Kidney epithelial cell (primary cell): ENCODE measurements at regions not wholly inside any gene's neighbourhood (a gene's known extent, or its start where the extent isn't known, plus 50 kb on each side); places are given as distances from the start of the nearest gene placed in this dataset.

Source experiments
- DNase-seq: peaks from one replicate; pipeline ENCODE4 v3.0.0-alpha.2; 2010; ENCODE audit warnings: low read depth
- H3K27me3 ChIP-seq: 2 replicates; pipeline ENCODE4 v1.6.0; 2011; ENCODE audit warnings: low read length; ENCODE audit not compliant: control insufficient read depth, insufficient read depth
- H3K36me3 ChIP-seq: 2 replicates; pipeline ENCODE4 v1.5.1; 2011; ENCODE audit warnings: low read length; ENCODE audit not compliant: control insufficient read depth, insufficient read depth
- H3K4me3 ChIP-seq: 2 replicates; pipeline ENCODE4 v1.5.1; 2011; ENCODE audit warnings: low read depth, mild to moderate bottlenecking, control low read depth, low read length
- TF ChIP-seq, protein P1 (sequence below): IDR thresholded peaks from 2 replicates; pipeline ENCODE4 v1.5.1; 2011; ENCODE audit warnings: mild to moderate bottlenecking, moderate library complexity, low read length, control low read depth, inconsistent platforms; ENCODE audit not compliant: insufficient read depth, poor library complexity, severe bottlenecking

DNA sequence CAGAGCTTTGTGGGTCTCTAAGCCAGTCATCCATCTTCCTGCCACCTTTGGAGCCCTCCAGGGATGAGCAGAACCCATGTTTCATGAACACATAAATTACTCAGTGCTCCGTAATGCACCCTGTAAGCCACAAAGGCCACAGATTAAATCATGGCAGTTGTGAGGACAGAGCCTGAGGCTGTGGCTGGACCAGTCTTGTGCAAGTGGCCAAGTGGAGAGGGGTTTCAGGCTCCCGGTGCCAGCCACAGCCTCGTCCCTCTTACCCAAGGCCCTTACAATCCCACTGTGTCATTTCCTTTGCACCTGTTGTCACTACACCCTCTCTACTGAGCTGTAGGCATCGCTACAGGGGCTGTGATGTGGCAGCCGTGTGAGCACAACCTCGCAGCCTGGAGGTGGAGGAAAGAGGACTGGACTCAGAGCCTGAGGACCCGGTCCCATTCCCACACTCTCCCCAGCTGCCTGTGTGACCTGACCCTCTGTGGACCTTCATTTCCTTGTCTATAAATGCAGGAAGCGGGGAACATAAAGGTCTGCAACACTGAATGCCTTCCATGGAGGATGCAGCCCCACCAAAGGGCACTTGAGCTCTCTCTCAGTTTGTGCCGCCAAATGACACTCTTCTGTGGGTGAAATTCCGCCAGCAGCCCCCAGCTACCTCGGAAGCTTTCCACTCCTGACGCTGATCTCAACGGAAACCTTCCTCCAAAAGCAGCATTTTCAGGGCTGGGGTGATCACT lies 792.0 kb downstream of the UQCRFS1 start:
- no peaks in the 10 kb centered on the region for H3K27me3 ChIP-seq
- TF ChIP-seq, protein P1, sequence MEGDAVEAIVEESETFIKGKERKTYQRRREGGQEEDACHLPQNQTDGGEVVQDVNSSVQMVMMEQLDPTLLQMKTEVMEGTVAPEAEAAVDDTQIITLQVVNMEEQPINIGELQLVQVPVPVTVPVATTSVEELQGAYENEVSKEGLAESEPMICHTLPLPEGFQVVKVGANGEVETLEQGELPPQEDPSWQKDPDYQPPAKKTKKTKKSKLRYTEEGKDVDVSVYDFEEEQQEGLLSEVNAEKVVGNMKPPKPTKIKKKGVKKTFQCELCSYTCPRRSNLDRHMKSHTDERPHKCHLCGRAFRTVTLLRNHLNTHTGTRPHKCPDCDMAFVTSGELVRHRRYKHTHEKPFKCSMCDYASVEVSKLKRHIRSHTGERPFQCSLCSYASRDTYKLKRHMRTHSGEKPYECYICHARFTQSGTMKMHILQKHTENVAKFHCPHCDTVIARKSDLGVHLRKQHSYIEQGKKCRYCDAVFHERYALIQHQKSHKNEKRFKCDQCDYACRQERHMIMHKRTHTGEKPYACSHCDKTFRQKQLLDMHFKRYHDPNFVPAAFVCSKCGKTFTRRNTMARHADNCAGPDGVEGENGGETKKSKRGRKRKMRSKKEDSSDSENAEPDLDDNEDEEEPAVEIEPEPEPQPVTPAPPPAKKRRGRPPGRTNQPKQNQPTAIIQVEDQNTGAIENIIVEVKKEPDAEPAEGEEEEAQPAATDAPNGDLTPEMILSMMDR = no peak
- no peaks in the 10 kb centered on the region for H3K36me3 ChIP-seq
- DNase-seq = no peak
- no peak overlapping the region for H3K4me3 ChIP-seq

DNA sequence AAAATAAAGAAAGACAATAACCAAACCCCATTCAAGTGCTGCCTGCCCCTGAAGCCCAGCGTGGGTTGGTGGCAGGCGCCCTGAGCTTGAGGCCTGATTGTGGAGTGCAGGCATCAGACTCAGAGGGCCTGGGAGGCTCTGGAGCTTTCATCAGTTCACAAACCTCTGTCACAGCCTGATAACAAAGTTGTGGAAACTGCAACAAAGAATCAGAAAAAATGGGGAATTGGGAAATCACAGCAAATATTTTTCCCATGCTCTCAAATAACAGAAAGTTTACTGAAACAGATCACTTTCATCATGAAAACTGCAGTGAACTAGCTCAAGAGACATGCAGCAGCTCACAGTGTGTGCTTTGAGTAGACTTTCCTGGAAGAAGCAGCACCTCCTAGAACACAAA lies 793.6 kb downstream of the UQCRFS1 start:
- no peak for DNase-seq
- no peak overlapping the region for H3K4me3 ChIP-seq
- no peaks in the 10 kb centered on the region for H3K27me3 ChIP-seq
- TF ChIP-seq, protein P1 = no peak
- H3K36me3 ChIP-seq = no peaks in the 10 kb centered on the region

DNA sequence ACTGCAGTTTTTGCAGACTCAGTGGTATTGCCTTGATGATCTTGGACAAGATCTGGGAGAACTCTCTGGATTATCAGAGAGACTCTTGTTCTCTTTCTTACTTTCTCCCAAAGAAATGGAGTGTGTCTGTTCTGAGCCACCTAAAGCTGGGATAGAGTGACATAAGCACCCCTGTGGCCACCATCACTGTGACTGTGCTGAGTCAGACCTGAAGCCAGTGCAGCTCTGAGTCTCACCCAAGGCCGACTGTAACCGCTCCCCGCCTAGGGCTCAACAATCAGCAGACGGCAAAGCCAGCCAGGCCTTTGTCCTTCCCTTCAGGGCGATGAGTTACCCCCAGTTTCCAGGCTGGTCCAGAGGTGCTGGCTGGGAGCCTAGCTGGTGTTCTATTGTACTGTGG lies 795.6 kb downstream of the UQCRFS1 start:
- no peak overlapping the region for H3K4me3 ChIP-seq
- TF ChIP-seq, protein P1 = no peak
- no peaks in the 10 kb centered on the region for H3K27me3 ChIP-seq
- DNase-seq = no peak
- no peaks in the 10 kb centered on the region for H3K36me3 ChIP-seq

DNA sequence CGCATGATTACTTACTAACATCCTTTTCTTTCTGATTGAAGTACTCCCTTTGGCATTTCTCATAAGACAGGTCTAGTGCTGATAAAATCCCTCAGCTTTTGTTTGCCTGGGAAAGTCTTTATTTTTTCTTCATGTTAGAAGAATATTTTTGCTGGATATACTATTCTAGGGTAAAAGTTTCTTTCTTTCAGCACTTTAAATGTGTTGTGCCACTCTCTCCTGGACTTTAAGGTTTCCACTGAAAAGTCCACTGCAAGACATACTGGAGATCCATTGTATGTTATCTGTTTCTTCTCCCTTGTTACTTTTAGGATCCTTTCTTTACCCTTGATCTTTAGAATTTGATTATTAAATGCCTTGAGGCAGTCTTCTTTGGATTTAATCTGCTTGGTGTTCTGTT lies 796.7 kb downstream of the UQCRFS1 start:
- TF ChIP-seq, protein P1 = no peak
- DNase-seq = no peak
- H3K4me3 ChIP-seq = no peak overlapping the region

DNA sequence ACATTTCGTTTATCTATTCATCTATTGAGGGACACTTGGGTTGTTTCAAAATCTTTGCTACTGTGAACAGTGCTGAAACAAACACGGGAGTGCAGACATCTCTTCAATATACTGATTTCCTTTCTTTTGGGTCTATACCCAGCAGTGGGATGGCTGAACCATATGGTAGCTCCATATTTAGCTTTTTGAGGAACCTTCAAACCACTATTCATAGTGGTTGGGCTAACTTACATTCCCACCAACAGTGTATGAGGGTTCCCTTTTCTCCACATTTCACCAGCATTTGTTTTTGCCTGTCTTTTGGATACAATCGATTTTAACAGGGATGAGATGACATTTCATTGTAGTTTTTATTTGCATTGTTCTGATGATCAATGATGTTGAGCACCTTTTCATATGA lies 798.2 kb downstream of the UQCRFS1 start:
- H3K36me3 ChIP-seq = no peaks in the 10 kb centered on the region
- DNase-seq = no peak
- H3K4me3 ChIP-seq = no peak overlapping the region
- TF ChIP-seq, protein P1 = no peak
- H3K27me3 ChIP-seq = no peaks in the 10 kb centered on the region

More for the DNA sequence above, 796.7 kb downstream of the UQCRFS1 start:
- Histone ChIP-seq H3K36me3 (no peaks in the 10 kb centered on the region), H3K27me3 (no peaks in the 10 kb centered on the region)

DNA sequence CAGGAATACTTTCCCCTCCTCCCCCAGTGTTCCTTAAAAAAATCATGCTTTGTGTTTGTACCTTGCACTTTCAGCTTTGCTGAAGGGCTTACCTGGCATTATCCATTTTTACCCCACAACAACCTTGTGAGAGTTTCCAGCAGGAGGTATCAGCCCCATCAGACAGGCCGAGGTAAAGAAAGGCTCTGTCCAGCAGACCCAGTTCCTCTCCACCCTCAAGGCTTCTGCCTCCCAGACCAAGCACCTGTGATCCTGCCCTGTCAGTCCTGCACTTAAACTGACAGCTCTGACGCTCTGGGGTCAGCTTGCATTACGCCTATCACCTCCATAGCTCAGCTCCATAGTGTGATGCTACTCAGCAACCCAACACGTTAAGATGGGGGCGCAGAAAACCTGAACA lies 803.1 kb downstream of the UQCRFS1 start:
- Histone ChIP-seq H3K36me3 (no peaks in the 10 kb centered on the region), H3K27me3 (no peaks in the 10 kb centered on the region), H3K4me3 (no peak overlapping the region)
- TF ChIP-seq, protein P1 = no peak
- DNase-seq = no peak
